H9 (cell line): ENCODE measurements at regions not wholly inside any gene's neighbourhood (a gene's known extent, or its start where the extent isn't known, plus 50 kb on each side); places are given as distances from the start of the nearest gene placed in this dataset.

Source experiments
- DNase-seq: peaks from one replicate; pipeline ENCODE4 v3.0.0-alpha.2; 2017
- H2AFZ ChIP-seq: one replicate; pipeline ENCODE4 v1.6.1; 2013; ENCODE audit warnings: mild to moderate bottlenecking, low read length, control low read depth, moderate library complexity
- H2AK5ac ChIP-seq: 2 replicates; pipeline ENCODE4 v1.6.1; 2013; ENCODE audit warnings: low read length, control low read depth, mixed read lengths; ENCODE audit not compliant: insufficient read length
- H2BK120ac ChIP-seq: one replicate; pipeline ENCODE4 v1.6.1; 2013; ENCODE audit warnings: low read depth, mild to moderate bottlenecking, low read length, control low read depth, inconsistent platforms; ENCODE audit not compliant: poor library complexity, severe bottlenecking
- H2BK12ac ChIP-seq: 2 replicates; pipeline ENCODE4 v1.6.1; 2013; ENCODE audit warnings: low read length, control low read depth, mixed read lengths, low read depth; ENCODE audit not compliant: insufficient read length
- H2BK15ac ChIP-seq: 2 replicates; pipeline ENCODE4 v1.6.1; 2013; ENCODE audit warnings: low read depth, low read length, control low read depth
- H2BK20ac ChIP-seq: one replicate; pipeline ENCODE4 v1.6.1; 2013; ENCODE audit warnings: low read depth, mild to moderate bottlenecking, low read length, control low read depth, inconsistent platforms; ENCODE audit not compliant: poor library complexity, severe bottlenecking
- H2BK5ac ChIP-seq: 2 replicates; pipeline ENCODE4 v1.6.1; 2013; ENCODE audit warnings: low read length, control low read depth, mixed read lengths; ENCODE audit not compliant: insufficient read length
- H3K14ac ChIP-seq: 2 replicates; pipeline ENCODE4 v1.6.1; 2013; ENCODE audit warnings: low read length, control low read depth; ENCODE audit not compliant: insufficient read depth
- H3K18ac ChIP-seq: 2 replicates; pipeline ENCODE4 v1.6.1; 2013; ENCODE audit warnings: low read depth, mild to moderate bottlenecking, mixed read lengths, low read length, control low read depth; ENCODE audit not compliant: insufficient read length
- H3K23ac ChIP-seq: 2 replicates; pipeline ENCODE4 v1.6.1; 2013; ENCODE audit warnings: low read length, control low read depth, mixed read lengths, low read depth; ENCODE audit not compliant: insufficient read length
- H3K23me2 ChIP-seq: 2 replicates; pipeline ENCODE4 v1.6.1; 2013; ENCODE audit warnings: low read depth, mild to moderate bottlenecking, mixed read lengths, low read length, control low read depth; ENCODE audit not compliant: insufficient read length, poor library complexity, severe bottlenecking
- H3K27ac ChIP-seq: 2 replicates; pipeline ENCODE4 v1.5.1; 2013; ENCODE audit warnings: low read length, control low read depth, mixed read lengths, low read depth; ENCODE audit not compliant: insufficient read length
- H3K27me3 ChIP-seq: 2 replicates; pipeline ENCODE4 v1.6.1; 2013; ENCODE audit warnings: low read length, control low read depth, inconsistent platforms; ENCODE audit not compliant: insufficient read depth
- H3K4ac ChIP-seq: 2 replicates; pipeline ENCODE4 v1.6.1; 2013; ENCODE audit warnings: low read depth, mild to moderate bottlenecking, control low read depth, inconsistent platforms, low read length, moderate library complexity
- H3K4me1 ChIP-seq: 2 replicates; pipeline ENCODE4 v1.6.1; 2013; ENCODE audit warnings: low read length, control low read depth, inconsistent platforms; ENCODE audit not compliant: insufficient read depth
- H3K4me2 ChIP-seq: 2 replicates; pipeline ENCODE4 v1.6.1; 2013; ENCODE audit warnings: low read length, control low read depth, mixed read lengths; ENCODE audit not compliant: insufficient read length, insufficient read depth
- H3K56ac ChIP-seq: 2 replicates; pipeline ENCODE4 v1.6.1; 2013; ENCODE audit warnings: low read depth, mild to moderate bottlenecking, mixed read lengths, low read length, control low read depth; ENCODE audit not compliant: insufficient read length
- H3K79me1 ChIP-seq: 2 replicates; pipeline ENCODE4 v1.6.1; 2013; ENCODE audit warnings: low read depth, mild to moderate bottlenecking, moderate library complexity, low read length, control low read depth, inconsistent platforms; ENCODE audit not compliant: insufficient read depth, poor library complexity, severe bottlenecking
- H3K79me2 ChIP-seq: 2 replicates; pipeline ENCODE4 v1.6.1; 2013; ENCODE audit warnings: low read length, control low read depth, inconsistent platforms; ENCODE audit not compliant: insufficient read depth
- H3K9ac ChIP-seq: 2 replicates; pipeline ENCODE4 v1.6.1; 2013; ENCODE audit warnings: low read length, control low read depth, mixed read lengths; ENCODE audit not compliant: insufficient read length; ENCODE audit errors: extremely low read depth
- H3K9me3 ChIP-seq: one replicate; pipeline ENCODE4 v1.6.1; 2013; ENCODE audit warnings: low read depth, low read length, inconsistent platforms; ENCODE audit not compliant: control insufficient read depth
- H3T11ph ChIP-seq: one replicate; pipeline ENCODE4 v1.6.1; 2013; ENCODE audit warnings: mild to moderate bottlenecking, low read length, control low read depth, inconsistent platforms
- H4K20me1 ChIP-seq: one replicate; pipeline ENCODE4 v1.6.1; 2013; ENCODE audit not compliant: control insufficient read depth, insufficient read length, insufficient read depth
- H4K5ac ChIP-seq: 2 replicates; pipeline ENCODE4 v1.6.1; 2013; ENCODE audit warnings: low read depth, mild to moderate bottlenecking, mixed read lengths, low read length, control low read depth; ENCODE audit not compliant: insufficient read length
- H4K8ac ChIP-seq: replicated peaks from 2 replicates; pipeline ENCODE4 v1.6.1; 2013; ENCODE audit warnings: low read length, control low read depth, mixed read lengths, low read depth; ENCODE audit not compliant: insufficient read length
- H4K91ac ChIP-seq: 2 replicates; pipeline ENCODE4 v1.6.1; 2013; ENCODE audit warnings: low read depth, mild to moderate bottlenecking, moderate library complexity, mixed read lengths, low read length, control low read depth; ENCODE audit not compliant: insufficient read length
- H3K27ac Mint-ChIP-seq, 3 experiments: 2 replicates in 2 of 3; 3 replicates in 1 of 3; pipeline ENCODE4 v1.8.0; 2020 to 2021; ENCODE audit warnings: mixed read lengths in 3 of 3, mild to moderate bottlenecking in 1 of 3, moderate library complexity in 1 of 3
- H3K27me3 Mint-ChIP-seq: 2 replicates; pipeline ENCODE4 v1.8.0; 2021; ENCODE audit warnings: low read depth, mild to moderate bottlenecking, moderate library complexity, mixed read lengths
- H3K36me3 Mint-ChIP-seq, 3 experiments: 2 replicates in 2 of 3; 3 replicates in 1 of 3; pipeline ENCODE4 v1.8.0; 2020 to 2021; ENCODE audit warnings: low read depth in 3 of 3, mixed read lengths in 3 of 3; ENCODE audit not compliant: insufficient read depth in 1 of 3
- H3K4me1 Mint-ChIP-seq, 2 experiments: 2 replicates each; pipeline ENCODE4 v1.8.0; 2020; ENCODE audit warnings: mixed read lengths in 2 of 2
- H3K4me3 Mint-ChIP-seq, 2 experiments: 2 replicates in 1 of 2; 3 replicates in 1 of 2; pipeline ENCODE4 v1.8.0; 2020 to 2021; ENCODE audit warnings: mild to moderate bottlenecking in 2 of 2, mixed read lengths in 2 of 2, moderate library complexity in 1 of 2
- H3K9me3 Mint-ChIP-seq, 2 experiments: 2 replicates in 1 of 2; 3 replicates in 1 of 2; pipeline ENCODE4 v1.8.0; 2020; ENCODE audit warnings: mild to moderate bottlenecking in 2 of 2, mixed read lengths in 2 of 2, moderate library complexity in 1 of 2
- CTCF ChIP-seq: fragments of 200-600 bp; sonication (generic); conservative IDR thresholded peaks from 3 replicates; pipeline ENCODE4 v1.8.0; 2021; ENCODE audit warnings: antibody characterized with exemption, mild to moderate bottlenecking
- WGBS: extraction: QIAGEN DNeasy Blood & Tissue Kit; methylation state at CpG from one replicate; pipeline ENCODE4 v1.1.7; 2013; ENCODE audit warnings: missing lambda C conversion rate, low lambda C conversion rate, mixed read lengths; ENCODE audit not compliant: insufficient read length; ENCODE audit errors: extremely low coverage; 5-methylcytosine and 5-hydroxymethylcytosine counted together

- no peaks in the 10 kb centered on the region for H4K20me1 ChIP-seq
- no peaks in the 10 kb centered on the region for H3K4me1 ChIP-seq
- H3K4me2 ChIP-seq: no peak overlapping the region
- H2AK5ac ChIP-seq: no peak overlapping the region
- H3K9me3 ChIP-seq: no peaks in the 10 kb centered on the region
- no peak overlapping the region for H2BK15ac ChIP-seq
- no peaks in the 10 kb centered on the region for H3K23me2 ChIP-seq
- H3K14ac ChIP-seq: no peak overlapping the region
- no peak for TF ChIP-seq CTCF
- no peaks in the 10 kb centered on the region for H3K79me2 ChIP-seq
- no peak overlapping the region for H3K4ac ChIP-seq
- Mint-ChIP-seq H3K36me3 (no peaks in the 10 kb centered on the region), H3K27ac (no peak overlapping the region), H3K9me3 (no peaks in the 10 kb centered on the region), H3K4me3 (no peak overlapping the region), H3K4me1 (peaks cover 0 to 13% of the 10 kb centered on the region in 2 experiments; a peak in 2 of 4 replicates), H3K27me3 (no peaks in the 10 kb centered on the region)
- no peak overlapping the region for H3T11ph ChIP-seq
- no peaks in the 10 kb centered on the region for H3K79me1 ChIP-seq
- H2BK20ac ChIP-seq: no peak overlapping the region
- DNase-seq: no peak
- no peaks in the 10 kb centered on the region for H3K27me3 ChIP-seq
- no peak overlapping the region for H4K91ac ChIP-seq
- H3K27ac ChIP-seq: no peak overlapping the region
- H2AFZ ChIP-seq: no peak overlapping the region
- no peak overlapping the region for H3K18ac ChIP-seq
- H2BK120ac ChIP-seq: no peak overlapping the region
- H2BK12ac ChIP-seq: no peak overlapping the region
- H3K9ac ChIP-seq: no peak overlapping the region
- no peak overlapping the region for H4K5ac ChIP-seq
- H4K8ac ChIP-seq: no peak overlapping the region
- no CpG with 5 or more reads among the region's 2 CpGs for WGBS
- no peak overlapping the region for H3K56ac ChIP-seq
- H3K23ac ChIP-seq: no peak overlapping the region
- H2BK5ac ChIP-seq: no peak overlapping the region
Observed at GRCh38 chr4:148849581-148849980, 407.4 kb upstream of the NR3C2 start.
